Left colon (tissue), 2 donors: ENCODE measurements at regions not wholly inside any gene's neighbourhood (a gene's known extent, or its start where the extent isn't known, plus 50 kb on each side); places are given as distances from the start of the nearest gene placed in this dataset.

Source experiments
- ATAC-seq: fragments of 200-7000 bp; cut with Tn5 transposase; one replicate; pipeline ENCODE4 v1.9.1; 2020; ENCODE audit warnings: mild to moderate bottlenecking, moderate library complexity
- DNase-seq, 2 donors: peaks; one replicate each; pipeline ENCODE4 v3.0.0-alpha.2; 2020
- intact Hi-C, 2 donors: fragments of 100-400 bp; cut with DNase I in 1 of 2; cut with micrococcal nuclease in 1 of 2; formaldehyde crosslinking; loops; one replicate each; pipeline versions ENCODE4 v1.11.2 to v1.14.0; 2022; cut with DNase I, micrococcal nuclease
- donor health status: DM: no; HTN: no; CAD: no.
- donor health status: DM: yes; HTN: yes; CAD: no.

GRCh38 chr12:13489246-13489645 lies 292.7 kb downstream of the EMP1 start:
- ATAC-seq = no peak
- intact Hi-C loops = no loop called here
- DNase-seq = no peak

- ATAC-seq (no peak), DNase-seq (no peak)
- intact Hi-C loops = no loop called here
Observed at GRCh38 chr12:13487326-13487725, 290.8 kb downstream of the EMP1 start.

GRCh38 chr12:13486794-13487193 lies 290.3 kb downstream of the EMP1 start:
- DNase-seq (no peak), ATAC-seq (no peak)
- intact Hi-C loops = no loop called here

GRCh38 chr12:13478650-13479181 lies 282.2 kb downstream of the EMP1 start:
- intact Hi-C loops = no loop called here
- ATAC-seq (no peak), DNase-seq (no peak)

GRCh38 chr12:13474381-13474780 lies 277.9 kb downstream of the EMP1 start:
- intact Hi-C loops = no loop called here
- DNase-seq (no peak), ATAC-seq (no peak)

DNA sequence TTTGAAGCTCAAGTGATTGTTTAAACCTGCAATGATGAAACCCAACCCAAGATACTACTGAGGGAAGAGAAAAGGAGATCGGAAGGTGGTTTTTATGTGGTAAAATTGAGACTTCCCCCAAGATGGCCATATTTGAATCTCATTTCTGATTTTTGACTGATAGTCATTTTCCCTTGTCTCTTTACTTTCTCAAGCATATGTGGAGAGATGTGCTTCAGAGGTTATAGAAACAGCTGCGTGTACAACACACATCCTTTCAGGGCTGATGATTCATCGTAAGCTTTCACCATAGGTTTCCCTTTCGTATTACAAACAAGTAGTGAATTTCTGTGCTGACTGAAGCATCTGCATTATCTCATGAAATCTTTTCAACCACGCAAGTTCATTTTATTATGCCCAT lies 276.2 kb downstream of the EMP1 start:
- no peak for DNase-seq
- intact Hi-C loops = no loop called here
- ATAC-seq = no peak

- DNase-seq = no peak
- no peak for ATAC-seq
Observed at GRCh38 chr12:13471471-13471870, 274.9 kb downstream of the EMP1 start.

GRCh38 chr12:13465635-13466034 lies 269.1 kb downstream of the EMP1 start:
- ATAC-seq = no peak
- DNase-seq = no peak
- intact Hi-C loops = no loop called here

More at GRCh38 chr12:13471471-13471870, 274.9 kb downstream of the EMP1 start:
- intact Hi-C loops = no loop called here

DNA sequence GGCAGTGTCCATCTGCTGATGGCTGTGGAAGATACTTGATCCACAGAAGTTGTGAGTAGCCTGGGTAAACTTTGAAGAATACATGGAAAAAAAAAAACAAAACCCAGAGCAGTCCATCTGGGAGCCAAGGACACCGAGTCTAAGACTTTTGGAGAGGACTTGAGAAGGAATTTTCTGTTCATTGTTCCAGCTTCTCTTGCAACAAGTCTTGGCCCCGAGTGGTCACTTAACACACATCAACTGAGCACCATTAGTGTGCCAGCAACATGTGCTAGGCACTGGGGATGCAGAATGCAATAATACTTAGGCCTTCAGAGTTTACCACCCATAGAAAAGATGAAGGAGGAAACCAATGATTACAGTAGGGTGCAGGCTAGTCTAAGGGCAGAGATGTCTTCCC lies 266.7 kb downstream of the EMP1 start:
- ATAC-seq = no peak
- intact Hi-C loops = no loop called here
- DNase-seq = no peak

GRCh38 chr12:13462450-13462849 lies 265.9 kb downstream of the EMP1 start:
- intact Hi-C loops = no loop called here
- DNase-seq (no peak), ATAC-seq (peak; percentile 65)

DNA sequence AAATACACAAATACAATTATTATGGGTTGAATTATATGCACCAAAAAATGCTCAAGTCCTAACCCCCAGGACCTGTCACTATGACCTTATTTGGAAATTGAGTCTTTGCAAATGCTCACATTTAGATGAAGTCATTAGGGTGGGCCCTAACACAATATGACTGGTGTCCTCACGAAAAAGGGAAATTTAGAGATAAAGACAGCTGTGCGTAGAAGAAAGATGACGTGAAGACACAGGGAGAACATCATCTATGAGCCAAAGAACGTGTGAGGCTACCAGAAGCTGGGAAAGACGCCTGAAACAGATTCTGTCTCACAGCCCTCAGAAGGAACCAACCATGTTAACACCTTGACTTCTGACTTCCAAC lies 259.2 kb downstream of the EMP1 start:
- intact Hi-C loops = no loop called here
- DNase-seq = no peak
- ATAC-seq = no peak

DNA sequence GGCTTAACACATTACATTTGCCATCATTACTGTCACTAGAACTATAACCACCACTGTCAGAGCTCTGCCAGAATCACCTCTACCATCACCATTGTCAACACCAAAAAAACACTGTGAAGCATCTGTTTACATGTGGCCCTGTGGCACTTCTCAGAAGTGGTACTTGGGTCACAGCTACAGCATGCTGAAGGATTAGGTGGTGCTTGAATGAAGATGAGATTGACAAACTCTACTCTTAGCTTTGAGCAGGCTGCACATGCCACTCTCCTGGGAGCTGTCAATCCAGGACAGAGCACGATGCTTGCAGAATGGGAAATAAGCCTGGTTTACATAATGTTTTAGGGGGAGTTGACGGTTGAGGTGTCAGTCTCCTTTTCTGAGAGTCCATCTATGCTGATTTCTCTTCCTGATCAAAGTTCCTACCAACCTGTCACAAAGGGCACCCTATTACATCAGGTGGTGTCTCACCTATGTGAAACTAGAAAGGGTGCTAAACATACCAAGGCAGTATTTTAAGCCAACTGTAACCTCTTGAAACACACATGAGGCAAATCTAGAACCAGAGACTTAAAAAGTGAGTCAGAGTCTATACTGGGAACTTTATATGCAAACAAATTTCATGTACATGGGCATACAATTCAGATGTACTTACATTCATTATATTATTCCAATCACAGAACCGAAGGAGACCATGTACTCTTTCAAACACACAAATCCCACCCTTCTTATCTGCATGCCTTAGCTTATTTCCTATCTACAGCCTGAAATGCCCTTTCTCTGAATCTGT lies 258.7 kb downstream of the EMP1 start:
- intact Hi-C loops = no loop called here
- ATAC-seq (no peak), DNase-seq (no peak)

DNA sequence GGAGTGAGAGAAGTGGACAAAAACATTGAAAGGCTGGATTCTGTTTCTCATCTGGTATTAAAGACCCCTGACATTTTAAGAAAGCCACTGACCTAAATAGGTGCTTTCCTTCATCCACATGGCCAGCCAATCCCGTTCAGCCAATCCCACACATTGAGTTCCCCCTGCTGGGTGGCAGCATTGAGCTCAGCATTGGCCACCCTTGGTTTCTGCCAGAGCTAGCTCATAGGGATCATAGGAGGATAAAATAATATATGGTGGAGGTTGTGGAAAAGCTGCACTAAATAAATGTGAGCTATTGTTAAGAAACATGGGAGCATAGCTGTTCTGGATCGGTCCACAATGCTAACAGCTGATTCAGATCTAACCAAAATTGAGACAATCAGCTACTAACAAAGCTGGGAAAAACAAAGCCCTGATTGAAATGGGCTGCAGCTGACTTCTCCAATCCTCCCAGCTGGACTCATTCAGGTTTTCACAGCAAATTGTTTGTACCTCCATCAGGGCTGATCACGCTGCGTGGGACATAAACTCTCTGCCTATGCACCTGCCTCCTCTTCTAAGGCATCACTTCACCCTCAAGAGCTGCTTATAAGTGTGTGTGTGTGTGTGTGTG lies 256.5 kb downstream of the EMP1 start:
- ATAC-seq (no peak), DNase-seq (no peak)
- intact Hi-C loops = no loop called here

DNA sequence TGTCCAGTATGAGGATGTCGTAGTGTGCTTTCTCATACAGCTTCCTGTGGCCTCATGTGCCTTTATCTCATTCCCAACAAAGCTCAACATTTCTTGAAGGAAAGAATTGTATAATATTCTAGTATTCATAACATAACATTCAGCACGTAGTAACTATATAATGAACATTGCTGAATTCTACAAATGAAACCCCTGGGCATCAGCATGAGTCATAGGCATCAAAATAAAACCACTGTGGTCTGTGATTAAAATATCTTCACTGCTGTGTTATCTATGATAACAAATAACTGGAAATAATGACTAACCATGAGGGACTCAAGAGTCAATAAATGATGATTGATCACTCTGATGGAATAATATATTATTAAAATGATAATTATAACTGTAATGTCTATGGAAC lies 255.2 kb downstream of the EMP1 start:
- ATAC-seq (no peak), DNase-seq (no peak)
- intact Hi-C loops = no loop called here

DNA sequence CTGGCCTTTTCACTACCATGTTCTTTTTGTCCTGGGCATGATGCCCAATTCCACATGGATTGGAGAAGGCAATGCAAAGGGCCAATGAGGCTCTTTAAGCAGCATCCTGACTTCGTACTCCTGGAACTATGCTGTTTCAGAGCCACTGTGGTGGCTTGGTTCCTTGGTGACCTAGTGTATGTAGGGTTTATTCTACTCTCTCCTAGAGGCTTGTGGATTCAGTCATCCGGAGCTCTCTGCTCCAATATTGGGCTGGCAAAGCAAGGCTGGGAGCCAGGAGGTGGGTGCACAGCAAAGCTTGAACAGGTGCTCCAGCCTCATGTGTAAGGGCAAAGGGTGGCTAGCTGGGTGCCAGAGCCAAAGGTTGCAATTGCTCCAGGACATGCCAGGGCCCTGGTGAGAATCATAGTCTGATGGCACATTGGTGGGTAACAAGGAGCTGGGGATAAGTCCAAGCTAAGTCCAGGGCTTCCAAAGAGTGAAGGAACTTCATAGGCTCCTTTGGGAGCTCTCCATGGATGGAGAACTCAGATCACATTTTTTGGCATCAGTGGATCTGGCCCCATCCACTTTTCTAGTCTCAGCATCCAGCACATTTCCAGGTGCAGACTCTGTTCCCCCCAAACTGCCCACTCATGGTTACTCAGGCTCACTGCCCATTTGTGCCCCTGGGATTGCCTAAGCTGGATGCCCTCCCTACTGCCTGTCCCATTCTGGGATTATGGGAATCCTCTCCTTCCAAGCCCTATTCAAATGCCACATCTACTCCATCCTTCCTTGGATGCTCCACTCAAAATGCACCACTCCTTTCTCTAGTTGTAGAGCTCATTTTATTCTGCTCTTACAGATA lies 253.9 kb downstream of the EMP1 start:
- ATAC-seq = no peak
- intact Hi-C loops = no loop called here
- no peak for DNase-seq

- ATAC-seq (peak; percentile 97), DNase-seq (no peak)
Observed at GRCh38 chr12:13444076-13444475, 247.6 kb downstream of the EMP1 start.

DNA sequence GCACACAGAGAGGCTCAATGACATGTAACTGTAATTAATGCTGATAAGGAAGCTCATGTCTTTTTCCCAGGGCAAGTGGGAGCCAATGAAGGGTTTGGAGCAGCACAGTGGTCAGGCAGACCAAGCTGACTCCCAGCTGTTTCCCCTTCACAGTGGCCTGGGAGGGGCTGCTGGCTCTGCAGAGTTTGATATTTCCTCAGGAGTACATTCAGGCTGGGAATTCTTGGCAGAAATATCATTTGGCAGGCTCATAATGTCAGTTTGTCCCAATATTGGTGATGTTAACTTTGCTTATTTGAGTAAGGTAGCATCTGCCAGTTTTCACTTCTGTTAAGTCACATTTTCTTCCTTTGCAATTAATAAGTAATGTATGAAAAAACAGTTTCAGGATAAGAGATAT lies 247.0 kb downstream of the EMP1 start:
- intact Hi-C loops = no loop called here
- DNase-seq (no peak), ATAC-seq (peak; percentile 38)

More at GRCh38 chr12:13444076-13444475, 247.6 kb downstream of the EMP1 start:
- intact Hi-C loops = no loop called here

DNA sequence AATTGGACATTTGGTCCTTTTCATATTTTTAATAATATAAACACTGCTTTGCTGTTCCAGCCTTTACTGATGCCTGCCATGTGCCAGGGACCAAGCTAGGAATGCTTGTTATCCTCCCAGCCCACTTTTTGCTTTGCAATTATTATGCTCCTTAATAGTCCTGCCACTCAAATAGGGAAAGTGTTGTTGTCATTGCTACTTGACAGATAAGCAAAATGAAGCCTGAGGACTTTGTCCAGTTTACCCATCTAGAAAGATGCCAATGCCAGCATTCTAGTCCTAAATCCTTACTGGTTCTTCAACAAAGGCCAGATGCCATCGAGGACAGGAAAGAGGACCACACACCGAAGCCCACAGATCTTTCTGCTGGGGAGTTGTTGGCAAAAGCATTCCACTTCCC lies 246.5 kb downstream of the EMP1 start:
- no peak for DNase-seq
- ATAC-seq = no peak
- intact Hi-C loops = no loop called here

- DNase-seq = no peak
- no peak for ATAC-seq
- intact Hi-C loops = no loop called here
Observed at GRCh38 chr12:13442457-13442856, 245.9 kb downstream of the EMP1 start.

DNA sequence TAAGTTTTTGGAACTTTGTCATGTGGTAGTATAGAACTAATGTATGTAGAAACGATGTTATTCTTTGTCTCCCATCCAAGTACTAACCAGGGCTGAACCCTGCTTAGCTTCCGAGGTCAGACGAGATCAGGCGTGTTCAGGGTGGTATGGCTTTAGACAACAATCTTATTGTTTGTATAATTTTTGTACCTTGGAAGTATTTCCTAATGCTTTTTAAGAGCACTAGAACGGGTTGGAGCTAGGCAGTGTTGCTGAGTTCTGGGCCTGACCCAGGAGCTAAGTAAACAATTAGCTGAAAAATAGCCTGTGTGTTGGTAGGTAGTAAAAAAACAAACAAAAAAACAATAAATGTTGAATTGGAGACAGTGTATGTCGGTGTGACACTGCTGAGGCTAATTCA lies 244.3 kb downstream of the EMP1 start:
- ATAC-seq (no peak), DNase-seq (no peak)
- intact Hi-C loops = no loop called here
